Hepatocyte (in vitro differentiated cells): ENCODE measurements at regions not wholly inside any gene's neighbourhood (a gene's known extent, or its start where the extent isn't known, plus 50 kb on each side); places are given as distances from the start of the nearest gene placed in this dataset.

ENCODE experiments used
- CTCF ChIP-seq: fragments of 200-600 bp; sonication (generic); IDR thresholded peaks from 2 replicates; pipeline ENCODE4 v1.5.1; 2016; ENCODE audit warnings: antibody characterized with exemption, mild to moderate bottlenecking; ENCODE audit not compliant: poor library complexity
- EZH2 ChIP-seq: fragments of 200-600 bp; sonication (generic); IDR thresholded peaks from 2 replicates; pipeline ENCODE4 v1.6.1; 2016; ENCODE audit warnings: antibody characterized with exemption, mild to moderate bottlenecking, borderline replicate concordance

- no peak for TF ChIP-seq CTCF
- no peak for TF ChIP-seq EZH2
Observed at GRCh38 chr7:133135451-133135850, 53.6 kb upstream of the CHCHD3 start.
